Heart right ventricle (tissue), 16 donors: ENCODE measurements at regions not wholly inside any gene's neighbourhood (a gene's known extent, or its start where the extent isn't known, plus 50 kb on each side); places are given as distances from the start of the nearest gene placed in this dataset.

Source experiments
- ATAC-seq, 8 donors: fragments of 200-7000 bp; cut with Tn5 transposase; one replicate each; pipeline ENCODE4 v1.9.1; 2020; ENCODE audit warnings: mild to moderate bottlenecking in 8 of 8, moderate library complexity in 8 of 8, moderate number of reproducible peaks in 1 of 8
- DNase-seq, 2 donors: peaks; one replicate each; pipeline ENCODE4 v3.0.0-alpha.2; 2020
- H3K27ac ChIP-seq, 10 donors: fragments of 200-600 bp; sonication (generic) in 2 of 10; one replicate each; pipeline versions ENCODE4 v1.5.0 to v1.8.0; 2020 to 2022; ENCODE audit warnings: mild to moderate bottlenecking in 3 of 10
- H3K27me3 ChIP-seq, 7 donors: fragments of 200-600 bp; one replicate each; pipeline ENCODE4 v1.8.0; 2021 to 2022; ENCODE audit warnings: mild to moderate bottlenecking in 2 of 7
- H3K36me3 ChIP-seq, 9 donors: fragments of 200-600 bp; sonication (generic) in 1 of 9; one replicate each; pipeline versions ENCODE4 v1.5.0 to v1.8.0; 2020 to 2022; ENCODE audit warnings: mild to moderate bottlenecking in 2 of 9
- H3K4me1 ChIP-seq, 9 donors: fragments of 200-600 bp; sonication (generic) in 1 of 9; one replicate each; pipeline versions ENCODE4 v1.5.0 to v1.8.0; 2020 to 2022; ENCODE audit warnings: mild to moderate bottlenecking in 4 of 9
- H3K4me3 ChIP-seq, 10 donors: fragments of 200-600 bp; sonication (generic) in 2 of 10; one replicate each; pipeline versions ENCODE4 v1.5.0 to v1.8.0; 2020 to 2022; ENCODE audit warnings: mild to moderate bottlenecking in 7 of 10, moderate library complexity in 2 of 10
- H3K9me3 ChIP-seq, 11 donors: fragments of 200-600 bp in 10 of 11; sonication (generic) in 2 of 11; one replicate each; pipeline versions ENCODE4 v1.5.0 to v1.8.0; 2013 to 2022; ENCODE audit warnings: mild to moderate bottlenecking in 2 of 11, control low read depth in 1 of 11, moderate library complexity in 1 of 11
- WGBS, 2 donors: extraction: QIAGEN DNeasy Blood & Tissue Kit; methylation state at CpG; one replicate each; pipeline ENCODE4 v1.1.7; 2013; ENCODE audit warnings: inconsistent platforms in 1 of 2; 5-methylcytosine and 5-hydroxymethylcytosine counted together
- intact Hi-C, 10 donors: fragments of 100-400 bp; cut with DNase I; formaldehyde crosslinking; loops; one replicate each; pipeline versions ENCODE4 v1.11.1 to v1.14.2; 2022
- TF ChIP-seq, protein P1 (sequence below), 9 donors: fragments of 200-600 bp; sonication (generic) in 2 of 9; IDR thresholded peaks; one replicate each; pipeline versions ENCODE4 v1.5.0 to v1.8.0; 2021 to 2022; ENCODE audit warnings: antibody characterized with exemption in 9 of 9, mild to moderate bottlenecking in 5 of 9, moderate library complexity in 1 of 9
- donor health status: Arrhythmogenic right ventricular cardiomyopathy.
- donor health status: ischemic (EF 13 %, LVEDD 7.1; RV severe dilation, severe dysfunction).
- donor health status: healthy with polysubstance abuse.
- donor health status: DM: no; HTN: yes; CAD: no.
- donor health status: DM: no; HTN: no; CAD: no.
- donor health status: ischemic (EF 25% LVEDD 6.9; RV normal size, moderate dysfunction).
- donor health status: ischemic (EF 25% LVEDD 5.7; RV mildly dilated, moderate dysfunction).
- donor health status: healthy.
- donor health status: DM: yes; HTN: yes; CAD: no.
- donor health status: Ischemic cardiomyopathy.
- donor health status: ischemic (EF 35%, LVEDD 5.7; RV mildly dilated, moderate dysfunction).
- donor health status: nonischemic (EF 11% LVEDD 7.7; RV severe dilation, severe dysfunction).
- donor health status: DM: yes; HTN: yes; CAD: no.
- donor health status: PGD.
- donor health status: ischemic (EF 29% LVEDD 5.4; RV normal size, mild dysfunction).
- donor health status: nonischemic (EF 23%, LVEDD 6.1; RV moderate dilation, normal function).

DNA sequence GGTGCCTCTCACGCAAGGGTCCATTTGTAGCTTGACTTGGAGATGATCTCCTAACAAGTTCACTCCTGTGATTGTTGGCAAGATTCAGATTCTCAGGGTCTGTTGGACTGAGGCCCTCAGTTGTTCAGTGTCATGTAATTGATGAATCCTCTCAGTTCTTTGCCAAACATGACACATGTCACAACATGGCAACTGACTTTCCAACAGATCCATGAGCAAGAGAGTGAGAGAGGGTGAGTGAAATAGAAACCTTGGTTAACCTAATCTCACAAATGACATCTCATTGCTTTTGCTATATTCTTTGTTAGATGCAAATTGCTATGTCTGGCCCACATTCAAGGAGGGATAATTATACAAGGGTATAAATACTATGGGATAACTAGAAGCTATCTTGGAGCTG lies 231.0 kb upstream of the PCDH10 start:
- WGBS, 2 donors, result 87 to 96% methylated on average over 1 of the region's 1 CpG
- ATAC-seq, result no peak
- H3K9me3 ChIP-seq, result no peaks in the 10 kb centered on the region

DNA sequence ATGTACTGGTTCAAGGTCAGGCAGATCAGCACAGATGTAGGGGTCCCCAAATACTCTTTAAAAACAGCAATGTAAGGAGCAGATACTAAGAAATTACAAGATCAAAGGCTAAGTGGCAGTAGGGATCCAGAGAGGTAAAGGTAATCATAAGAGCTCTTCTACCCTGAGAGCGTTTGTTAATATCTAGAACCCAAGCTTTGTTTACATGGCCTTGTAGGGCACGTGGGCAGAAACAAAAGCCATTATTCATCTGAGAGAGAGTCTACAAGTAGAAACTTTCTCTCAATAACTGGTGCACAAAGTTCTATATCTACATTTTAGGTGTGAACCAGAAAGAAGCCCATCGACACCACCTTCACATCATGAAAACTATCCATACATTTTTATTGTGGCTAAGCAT lies 225.6 kb upstream of the PCDH10 start:
- H3K4me3 ChIP-seq, result no peak overlapping the region
- no peaks in the 10 kb centered on the region for H3K9me3 ChIP-seq
- TF ChIP-seq, protein P1, sequence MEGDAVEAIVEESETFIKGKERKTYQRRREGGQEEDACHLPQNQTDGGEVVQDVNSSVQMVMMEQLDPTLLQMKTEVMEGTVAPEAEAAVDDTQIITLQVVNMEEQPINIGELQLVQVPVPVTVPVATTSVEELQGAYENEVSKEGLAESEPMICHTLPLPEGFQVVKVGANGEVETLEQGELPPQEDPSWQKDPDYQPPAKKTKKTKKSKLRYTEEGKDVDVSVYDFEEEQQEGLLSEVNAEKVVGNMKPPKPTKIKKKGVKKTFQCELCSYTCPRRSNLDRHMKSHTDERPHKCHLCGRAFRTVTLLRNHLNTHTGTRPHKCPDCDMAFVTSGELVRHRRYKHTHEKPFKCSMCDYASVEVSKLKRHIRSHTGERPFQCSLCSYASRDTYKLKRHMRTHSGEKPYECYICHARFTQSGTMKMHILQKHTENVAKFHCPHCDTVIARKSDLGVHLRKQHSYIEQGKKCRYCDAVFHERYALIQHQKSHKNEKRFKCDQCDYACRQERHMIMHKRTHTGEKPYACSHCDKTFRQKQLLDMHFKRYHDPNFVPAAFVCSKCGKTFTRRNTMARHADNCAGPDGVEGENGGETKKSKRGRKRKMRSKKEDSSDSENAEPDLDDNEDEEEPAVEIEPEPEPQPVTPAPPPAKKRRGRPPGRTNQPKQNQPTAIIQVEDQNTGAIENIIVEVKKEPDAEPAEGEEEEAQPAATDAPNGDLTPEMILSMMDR (IDR thresholded peaks at IDR 0.05), result no peak
- intact Hi-C loops, result no loop called here
- no peak overlapping the region for H3K27ac ChIP-seq
- ATAC-seq (no peak), DNase-seq (no peak)
- H3K36me3 ChIP-seq, result no peaks in the 10 kb centered on the region
- H3K4me1 ChIP-seq, result no peaks in the 10 kb centered on the region
- WGBS, 2 donors, result 54 to 60% methylated on average over 3 of the region's 3 CpGs
- H3K27me3 ChIP-seq, result no peaks in the 10 kb centered on the region

More for the DNA sequence above, 231.0 kb upstream of the PCDH10 start:
- intact Hi-C loops, result no loop called here
- Histone ChIP-seq H3K4me1 (no peaks in the 10 kb centered on the region), H3K36me3 (no peaks in the 10 kb centered on the region), H3K27me3 (no peaks in the 10 kb centered on the region), H3K27ac (no peak overlapping the region), H3K4me3 (no peak overlapping the region)
- no peak for DNase-seq
- TF ChIP-seq, protein P1 (IDR thresholded peaks at IDR 0.05), result no peak

DNA sequence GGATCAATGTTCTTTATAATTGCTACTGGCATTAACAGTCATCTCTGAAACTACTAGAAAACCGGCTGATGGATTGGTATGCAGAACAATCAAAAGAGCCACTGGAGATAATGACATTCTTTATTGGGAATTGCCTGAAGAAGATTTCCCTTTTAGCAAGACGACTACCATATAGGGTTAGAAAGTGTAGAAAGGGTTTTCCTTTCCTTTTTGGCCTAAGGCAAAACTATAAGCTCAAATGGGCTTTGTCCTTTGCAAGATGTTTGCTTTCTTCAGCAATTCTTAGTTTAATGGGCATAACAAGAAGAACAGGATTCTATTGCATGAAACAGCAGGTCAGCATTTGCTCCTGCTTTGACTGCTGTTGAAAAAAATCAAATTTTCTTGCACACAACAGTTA lies 214.2 kb upstream of the PCDH10 start:
- WGBS, 2 donors, result 33 to 60% methylated on average over 2 of the region's 2 CpGs
- ATAC-seq, result no peak

DNA sequence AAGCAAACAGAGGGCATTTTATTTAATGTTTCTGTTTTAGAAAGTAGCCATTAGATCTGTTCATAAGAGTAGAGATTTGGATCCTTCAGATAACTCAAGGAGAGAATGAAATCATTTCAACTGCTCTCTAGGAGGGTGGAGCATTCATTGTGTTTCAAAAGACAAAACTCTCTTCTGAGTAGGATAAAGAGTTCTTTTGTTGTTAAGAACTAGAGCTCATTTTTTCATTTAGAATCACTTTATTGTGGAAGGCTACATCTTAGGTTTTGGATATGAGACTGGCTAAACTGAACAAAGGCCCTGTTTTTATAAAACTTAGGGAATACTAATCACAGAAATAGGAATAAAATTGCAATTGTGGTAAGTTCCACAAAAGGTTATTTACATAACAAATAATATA lies 193.9 kb upstream of the PCDH10 start:
- peaks cover 0 to 18% (median 0%) of the 10 kb centered on the region in 11 donors for H3K9me3 ChIP-seq
- no peaks in the 10 kb centered on the region for H3K36me3 ChIP-seq
- intact Hi-C loops, result no loop called here
- H3K27me3 ChIP-seq, result no peaks in the 10 kb centered on the region
- no peak overlapping the region for H3K27ac ChIP-seq
- no peak for DNase-seq
- no peak for ATAC-seq
- TF ChIP-seq, protein P1 (IDR thresholded peaks at IDR 0.05), result no peak
- H3K4me1 ChIP-seq, result no peaks in the 10 kb centered on the region
- H3K4me3 ChIP-seq, result no peak overlapping the region

More for the DNA sequence above, 214.2 kb upstream of the PCDH10 start:
- intact Hi-C loops, result no loop called here
- Histone ChIP-seq H3K36me3 (no peaks in the 10 kb centered on the region), H3K4me1 (no peaks in the 10 kb centered on the region), H3K9me3 (peaks cover 0 to 19% (median 6%) of the 10 kb centered on the region in 11 donors), H3K4me3 (no peak overlapping the region), H3K27ac (no peak overlapping the region), H3K27me3 (no peaks in the 10 kb centered on the region)
- no peak for DNase-seq
- TF ChIP-seq, protein P1 (IDR thresholded peaks at IDR 0.05), result no peak

DNA sequence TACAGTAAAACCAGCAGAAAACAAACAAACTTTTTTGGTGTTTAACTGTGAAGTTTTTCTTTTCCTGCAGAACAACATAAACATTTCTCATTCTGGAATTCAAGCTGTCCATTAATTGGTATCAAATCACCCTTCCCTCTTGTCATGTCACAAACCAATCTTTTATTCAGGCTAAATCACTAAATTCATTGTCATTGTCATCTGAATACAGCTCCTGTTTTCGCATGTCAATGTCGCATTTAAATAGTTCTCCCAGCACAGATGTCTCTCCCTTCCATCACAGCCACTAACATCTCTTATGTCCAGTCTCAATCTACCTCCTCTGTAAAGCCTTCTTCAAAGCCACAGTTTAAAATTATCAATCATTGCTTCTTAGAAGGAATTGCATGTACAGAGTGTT lies 192.1 kb upstream of the PCDH10 start:
- ATAC-seq, result no peak
- WGBS, 2 donors, result 90 to 91% methylated on average over 2 of the region's 2 CpGs
- no peak overlapping the region for H3K4me3 ChIP-seq
- no peaks in the 10 kb centered on the region for H3K27me3 ChIP-seq
- intact Hi-C loops, result no loop called here
- no peak overlapping the region for H3K27ac ChIP-seq
- H3K36me3 ChIP-seq, result no peaks in the 10 kb centered on the region
- no peaks in the 10 kb centered on the region for H3K4me1 ChIP-seq
- TF ChIP-seq, protein P1 (IDR thresholded peaks at IDR 0.05), result no peak
- peaks cover 0 to 23% (median 0%) of the 10 kb centered on the region in 11 donors for H3K9me3 ChIP-seq
- DNase-seq, result no peak
